ENCODE measurements at regions not wholly inside any gene's neighbourhood (a gene's known extent, or its start where the extent isn't known, plus 50 kb on each side); places are given as distances from the start of the nearest gene placed in this dataset.
A peak's percentile ranks its signal among the peaks of the same experiment; 100 is the strongest.
"Not testable (repeated sequence)": the region's sequence is repeated elsewhere in the genome, so short reads cannot be mapped to it uniquely, and the experiment has no call there.

DNA sequence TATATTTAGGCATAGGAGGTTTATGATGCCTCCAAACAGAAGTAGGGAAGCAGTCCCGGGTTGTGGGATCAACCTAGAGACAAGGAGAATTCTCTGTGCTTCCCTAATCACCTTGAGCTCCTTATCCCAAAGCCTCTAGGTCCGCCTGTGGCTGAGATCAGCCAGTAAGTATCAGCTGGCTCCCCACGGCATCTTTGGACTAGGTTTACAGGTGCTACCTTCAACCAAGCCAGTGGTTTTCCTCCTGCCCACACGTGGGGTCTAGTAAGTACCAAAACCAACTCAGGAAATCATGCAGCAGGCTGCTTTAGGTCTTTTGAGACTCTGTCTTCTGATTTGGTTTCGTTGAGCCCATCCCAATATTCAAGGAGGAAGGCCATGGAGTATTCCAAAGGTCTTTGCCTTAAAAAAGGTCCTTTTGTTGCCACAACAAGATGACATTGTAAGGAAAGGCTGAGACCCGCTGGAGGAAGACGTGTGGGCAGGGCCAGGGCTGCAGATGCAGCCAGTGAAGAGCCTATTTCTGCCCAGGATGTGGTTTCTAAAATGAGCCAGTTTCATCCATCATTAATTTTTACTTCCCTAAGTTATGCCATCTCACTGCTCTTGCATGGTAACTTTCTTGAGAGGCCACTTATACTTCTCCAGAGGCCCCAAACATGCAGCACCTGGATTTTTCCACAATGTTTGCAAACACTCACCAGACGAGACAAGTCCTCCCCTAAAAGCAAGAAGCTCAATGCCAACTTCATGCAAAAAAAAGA lies 248.7 kb downstream of the RNF152 start:
- H3K9me3 ChIP-seq (ENCODE audit: control insufficient read depth, low read length), result no peaks in the 10 kb centered on the region
- H3K36me3 ChIP-seq (ENCODE audit: control insufficient read depth, insufficient read depth, low read length, severe bottlenecking), result no peaks in the 10 kb centered on the region
- H3K9ac ChIP-seq (ENCODE audit: low read length), result no peak overlapping the region
- no peaks in the 10 kb centered on the region for H3K27me3 ChIP-seq (replicated peaks; ENCODE audit: control insufficient read depth, insufficient read depth, low read length)
- DNase-seq (ENCODE audit: low read depth), result no peak
- no peak overlapping the region for H3K4me3 ChIP-seq (ENCODE audit: low read length)
- no peaks in the 10 kb centered on the region for H3K4me1 ChIP-seq (ENCODE audit: control insufficient read depth, insufficient read depth, low read length)

DNA sequence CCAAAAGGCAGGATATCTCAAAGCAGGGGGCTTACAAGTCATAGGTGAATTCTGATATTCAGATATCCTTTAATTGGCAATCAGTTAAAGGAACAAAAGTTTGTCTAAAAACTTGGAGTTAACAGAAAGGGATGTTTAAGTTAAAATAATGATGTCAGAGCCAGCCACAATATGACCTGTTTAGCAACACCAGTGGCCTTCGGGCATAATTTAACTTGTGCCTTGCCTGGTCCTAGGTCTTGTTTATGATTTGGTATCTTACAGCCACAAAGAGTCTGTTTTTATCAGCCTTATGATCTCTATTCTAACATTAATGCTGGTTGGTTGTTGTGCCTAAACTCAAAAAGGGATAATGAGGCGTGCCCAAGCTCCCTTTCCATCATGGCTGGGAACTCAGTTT lies 252.9 kb downstream of the RNF152 start:
- no peaks in the 10 kb centered on the region for H3K9me3 ChIP-seq (ENCODE audit: control insufficient read depth, low read length)
- no peaks in the 10 kb centered on the region for H3K36me3 ChIP-seq (ENCODE audit: control insufficient read depth, insufficient read depth, low read length, severe bottlenecking)
- H3K4me1 ChIP-seq (ENCODE audit: control insufficient read depth, insufficient read depth, low read length), result no peaks in the 10 kb centered on the region
- no peak overlapping the region for H3K9ac ChIP-seq (ENCODE audit: low read length)
- no peaks in the 10 kb centered on the region for H3K27me3 ChIP-seq (replicated peaks; ENCODE audit: control insufficient read depth, insufficient read depth, low read length)
- H3K4me3 ChIP-seq (ENCODE audit: low read length), result no peak overlapping the region
- peak; percentile 30 for DNase-seq (ENCODE audit: low read depth)

- no peaks in the 10 kb centered on the region for H3K9me3 ChIP-seq (ENCODE audit: control insufficient read depth, low read length)
- DNase-seq (ENCODE audit: low read depth), result no peak
- H3K36me3 ChIP-seq (ENCODE audit: control insufficient read depth, insufficient read depth, low read length, severe bottlenecking), result no peaks in the 10 kb centered on the region
- no peak overlapping the region for H3K4me3 ChIP-seq (ENCODE audit: low read length)
- no peaks in the 10 kb centered on the region for H3K27me3 ChIP-seq (replicated peaks; ENCODE audit: control insufficient read depth, insufficient read depth, low read length)
- no peak overlapping the region for H3K9ac ChIP-seq (ENCODE audit: low read length)
- no peaks in the 10 kb centered on the region for H3K4me1 ChIP-seq (ENCODE audit: control insufficient read depth, insufficient read depth, low read length)
Observed at GRCh38 chr18:61637905-61638595, 254.8 kb downstream of the RNF152 start.

- Histone ChIP-seq H3K4me1 (ENCODE audit: control insufficient read depth, insufficient read depth, low read length) (no peaks in the 10 kb centered on the region), H3K27me3 (replicated peaks; ENCODE audit: control insufficient read depth, insufficient read depth, low read length) (no peaks in the 10 kb centered on the region), H3K9me3 (ENCODE audit: control insufficient read depth, low read length) (no peaks in the 10 kb centered on the region), H3K36me3 (ENCODE audit: control insufficient read depth, insufficient read depth, low read length, severe bottlenecking) (no peaks in the 10 kb centered on the region), H3K4me3 (ENCODE audit: low read length) (no peak overlapping the region), H3K9ac (ENCODE audit: low read length) (no peak overlapping the region)
- DNase-seq (ENCODE audit: low read depth), result no peak
Observed at GRCh38 chr18:61637319-61637718, 255.5 kb downstream of the RNF152 start.

DNA sequence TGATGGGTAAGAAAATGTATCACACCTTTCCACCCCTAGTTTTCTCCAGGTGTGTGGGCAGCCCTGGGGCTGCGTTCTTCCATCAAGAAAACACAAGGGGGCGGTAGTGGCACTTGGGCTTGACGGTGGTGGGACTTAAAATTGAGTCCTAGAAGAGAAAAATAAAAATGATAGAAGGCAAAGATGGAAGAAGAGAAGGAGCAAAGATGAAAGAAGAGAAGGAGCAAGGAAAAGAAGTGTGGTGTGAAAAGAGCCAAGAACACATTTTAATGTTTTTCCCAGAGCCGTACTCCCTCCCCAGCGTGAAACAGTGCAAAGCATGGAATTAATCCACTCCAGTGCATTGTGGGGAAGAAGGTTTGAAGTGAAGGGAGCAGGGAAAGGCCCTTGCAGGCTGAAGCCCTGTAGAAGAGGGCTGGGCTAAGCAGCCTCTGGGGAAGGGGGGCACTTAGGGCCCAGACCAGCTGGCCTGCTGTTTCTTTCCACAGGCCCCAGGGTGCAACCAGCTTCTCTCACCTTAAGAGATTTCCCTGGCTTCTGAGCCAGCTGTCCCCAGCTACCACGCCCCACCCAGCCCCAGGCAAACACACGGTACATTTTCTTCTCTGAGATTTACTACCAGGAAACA lies 256.8 kb downstream of the RNF152 start:
- H3K27me3 ChIP-seq (replicated peaks; ENCODE audit: control insufficient read depth, insufficient read depth, low read length), result no peaks in the 10 kb centered on the region
- no peak overlapping the region for H3K9ac ChIP-seq (ENCODE audit: low read length)
- H3K4me3 ChIP-seq (ENCODE audit: low read length), result no peak overlapping the region
- H3K9me3 ChIP-seq (ENCODE audit: control insufficient read depth, low read length), result no peaks in the 10 kb centered on the region
- no peaks in the 10 kb centered on the region for H3K4me1 ChIP-seq (ENCODE audit: control insufficient read depth, insufficient read depth, low read length)
- no peaks in the 10 kb centered on the region for H3K36me3 ChIP-seq (ENCODE audit: control insufficient read depth, insufficient read depth, low read length, severe bottlenecking)
- DNase-seq (ENCODE audit: low read depth), result peak; percentile 83

DNA sequence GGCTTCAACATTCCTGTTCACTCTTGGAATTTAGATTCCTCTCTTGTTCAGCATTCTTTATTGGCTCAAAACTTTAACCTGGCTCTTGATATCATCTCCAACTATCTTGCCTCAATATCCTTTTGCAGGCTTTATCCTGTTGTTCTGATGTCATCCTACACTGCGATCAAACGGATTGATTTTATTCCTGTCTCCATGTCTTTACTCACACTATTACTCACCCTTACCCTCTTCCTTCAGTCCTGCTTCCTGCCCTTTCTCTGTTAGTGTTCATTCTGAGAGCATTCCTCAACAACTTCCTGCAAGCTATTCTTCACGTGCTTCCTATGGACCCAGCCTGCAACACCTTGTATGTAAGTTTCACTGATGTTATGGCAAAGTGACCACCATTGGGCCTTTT lies 264.7 kb downstream of the RNF152 start:
- H3K27me3 ChIP-seq (replicated peaks; ENCODE audit: control insufficient read depth, insufficient read depth, low read length), result no peaks in the 10 kb centered on the region
- H3K4me1 ChIP-seq (ENCODE audit: control insufficient read depth, insufficient read depth, low read length), result no peaks in the 10 kb centered on the region
- H3K9me3 ChIP-seq (ENCODE audit: control insufficient read depth, low read length), result no peaks in the 10 kb centered on the region
- H3K9ac ChIP-seq (ENCODE audit: low read length), result no peak overlapping the region
- H3K36me3 ChIP-seq (ENCODE audit: control insufficient read depth, insufficient read depth, low read length, severe bottlenecking), result no peaks in the 10 kb centered on the region
- no peak for DNase-seq (ENCODE audit: low read depth)
- no peak overlapping the region for H3K4me3 ChIP-seq (ENCODE audit: low read length)

GRCh38 chr18:61624631-61625030 lies 268.2 kb downstream of the RNF152 start:
- H3K4me1 ChIP-seq (ENCODE audit: control insufficient read depth, insufficient read depth, low read length); H3K27me3 ChIP-seq (replicated peaks; ENCODE audit: control insufficient read depth, insufficient read depth, low read length); H3K9ac ChIP-seq (ENCODE audit: low read length); H3K9me3 ChIP-seq (ENCODE audit: control insufficient read depth, low read length); H3K36me3 ChIP-seq (ENCODE audit: control insufficient read depth, insufficient read depth, low read length, severe bottlenecking); DNase-seq (ENCODE audit: low read depth); H3K4me3 ChIP-seq (ENCODE audit: low read length): not testable (repeated sequence)

DNA sequence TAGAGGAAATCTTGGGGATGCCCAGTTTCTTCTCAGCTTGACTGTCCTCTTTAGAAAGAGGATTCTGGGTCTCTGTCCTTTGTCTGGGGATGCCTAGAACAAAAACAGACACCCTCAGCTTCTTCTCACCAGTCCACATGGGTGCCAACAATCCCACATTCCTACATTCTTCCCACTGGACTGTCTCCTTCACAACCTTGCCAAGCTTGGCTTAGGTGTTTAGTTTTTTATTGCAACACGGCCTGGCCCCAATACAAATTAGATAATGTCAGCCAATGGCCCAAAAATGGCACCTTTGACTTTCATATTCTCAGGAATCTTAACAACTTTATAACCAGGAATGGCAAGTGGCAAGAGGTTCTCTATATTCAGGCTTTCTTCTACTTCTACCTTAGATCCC lies 273.0 kb downstream of the RNF152 start:
- Histone ChIP-seq H3K27me3 (replicated peaks; ENCODE audit: control insufficient read depth, insufficient read depth, low read length) (no peaks in the 10 kb centered on the region), H3K9me3 (ENCODE audit: control insufficient read depth, low read length) (no peaks in the 10 kb centered on the region), H3K4me3 (ENCODE audit: low read length) (no peak overlapping the region), H3K9ac (ENCODE audit: low read length) (no peak overlapping the region), H3K36me3 (ENCODE audit: control insufficient read depth, insufficient read depth, low read length, severe bottlenecking) (no peaks in the 10 kb centered on the region), H3K4me1 (ENCODE audit: control insufficient read depth, insufficient read depth, low read length) (no peaks in the 10 kb centered on the region)
- DNase-seq (ENCODE audit: low read depth), result no peak

- Histone ChIP-seq H3K4me1 (ENCODE audit: control insufficient read depth, insufficient read depth, low read length) (no peaks in the 10 kb centered on the region), H3K36me3 (ENCODE audit: control insufficient read depth, insufficient read depth, low read length, severe bottlenecking) (no peaks in the 10 kb centered on the region), H3K9me3 (ENCODE audit: control insufficient read depth, low read length) (no peaks in the 10 kb centered on the region), H3K4me3 (ENCODE audit: low read length) (no peak overlapping the region), H3K9ac (ENCODE audit: low read length) (no peak overlapping the region), H3K27me3 (replicated peaks; ENCODE audit: control insufficient read depth, insufficient read depth, low read length) (no peaks in the 10 kb centered on the region)
- DNase-seq (ENCODE audit: low read depth), result no peak
Observed at GRCh38 chr18:61618816-61619215, 274.0 kb downstream of the RNF152 start.

DNA sequence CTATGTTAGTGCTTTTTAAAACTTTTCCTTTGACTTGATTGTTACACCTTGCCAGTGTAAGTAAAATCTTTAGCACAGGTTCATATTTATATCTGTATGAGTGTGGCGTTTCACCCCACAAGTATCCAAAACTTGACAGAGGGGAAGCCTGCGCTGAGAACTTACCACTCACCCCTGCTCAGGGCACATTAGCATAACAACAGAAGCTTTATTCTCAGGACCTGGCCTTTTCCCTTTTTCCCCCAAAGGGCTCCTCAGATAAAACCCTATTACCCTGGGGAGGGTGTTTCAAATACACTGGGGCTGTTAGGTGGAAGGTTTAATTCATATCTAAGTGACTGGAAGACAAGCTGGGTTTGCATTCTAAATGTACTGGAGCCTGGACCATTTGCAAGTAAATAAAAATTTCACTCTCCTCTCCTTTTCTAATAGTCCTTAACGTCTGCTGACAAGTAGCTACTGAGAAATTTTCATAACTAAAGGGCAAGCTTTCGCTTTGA lies 276.6 kb downstream of the RNF152 start:
- no peak for DNase-seq (ENCODE audit: low read depth)
- no peak overlapping the region for H3K4me3 ChIP-seq (ENCODE audit: low read length)
- no peaks in the 10 kb centered on the region for H3K4me1 ChIP-seq (ENCODE audit: control insufficient read depth, insufficient read depth, low read length)
- no peaks in the 10 kb centered on the region for H3K36me3 ChIP-seq (ENCODE audit: control insufficient read depth, insufficient read depth, low read length, severe bottlenecking)
- H3K9ac ChIP-seq (ENCODE audit: low read length), result no peak overlapping the region
- no peaks in the 10 kb centered on the region for H3K9me3 ChIP-seq (ENCODE audit: control insufficient read depth, low read length)
- no peaks in the 10 kb centered on the region for H3K27me3 ChIP-seq (replicated peaks; ENCODE audit: control insufficient read depth, insufficient read depth, low read length)

- no peak overlapping the region for H3K4me3 ChIP-seq (ENCODE audit: low read length)
- H3K4me1 ChIP-seq (ENCODE audit: control insufficient read depth, insufficient read depth, low read length), result peaks cover 4% of the 10 kb centered on the region
- H3K36me3 ChIP-seq (ENCODE audit: control insufficient read depth, insufficient read depth, low read length, severe bottlenecking), result no peaks in the 10 kb centered on the region
- H3K27me3 ChIP-seq (replicated peaks; ENCODE audit: control insufficient read depth, insufficient read depth, low read length), result no peaks in the 10 kb centered on the region
- DNase-seq (ENCODE audit: low read depth), result no peak
- H3K9ac ChIP-seq (ENCODE audit: low read length), result no peak overlapping the region
- no peaks in the 10 kb centered on the region for H3K9me3 ChIP-seq (ENCODE audit: control insufficient read depth, low read length)
Observed at GRCh38 chr18:61612517-61612916, 279.3 kb downstream of the CDH20 start.

Data from adipocyte (in vitro differentiated cells).